ENCODE measurements at regions not wholly inside any gene's neighbourhood (a gene's known extent, or its start where the extent isn't known, plus 50 kb on each side); places are given as distances from the start of the nearest gene placed in this dataset.
"Not testable (repeated sequence)": the region's sequence is repeated elsewhere in the genome, so short reads cannot be mapped to it uniquely, and the experiment has no call there.

GRCh38 chr12:94916663-94917062 lies 86.8 kb downstream of the NDUFA12 start:
- no peak for DNase-seq

- DNase-seq, result no peak
Measured at GRCh38 chr12:94909663-94910062, 93.8 kb downstream of the NDUFA12 start.

GRCh38 chr12:94905749-94906148 lies 97.7 kb downstream of the NDUFA12 start:
- not testable (repeated sequence) for DNase-seq

GRCh38 chr12:94900496-94900895 lies 103.0 kb downstream of the NDUFA12 start:
- no peak for DNase-seq

GRCh38 chr12:94898388-94898787 lies 105.1 kb downstream of the NDUFA12 start:
- DNase-seq, result no peak

GRCh38 chr12:94892544-94893267 lies 110.8 kb downstream of the NDUFA12 start:
- no peak for DNase-seq

- DNase-seq, result no peak
Measured at GRCh38 chr12:94889445-94890210, 113.9 kb downstream of the NDUFA12 start.

GRCh38 chr12:94879542-94879941 lies 124.0 kb downstream of the NDUFA12 start:
- DNase-seq, result no peak

GRCh38 chr12:94875525-94875924 lies 128.0 kb downstream of the NDUFA12 start:
- DNase-seq, result peak; percentile 9

GRCh38 chr12:94874518-94875302 lies 128.8 kb downstream of the NDUFA12 start:
- no peak for DNase-seq

GRCh38 chr12:94873734-94874517 lies 129.6 kb downstream of the NDUFA12 start:
- no peak for DNase-seq

- DNase-seq, result no peak
Measured at GRCh38 chr12:94872971-94873733, 130.3 kb downstream of the NDUFA12 start.

- DNase-seq, result no peak
Measured at GRCh38 chr12:94872671-94872970, 130.9 kb downstream of the NDUFA12 start.

GRCh38 chr12:94872007-94872653 lies 131.4 kb downstream of the NDUFA12 start:
- DNase-seq, result no peak

- no peak for DNase-seq
Measured at GRCh38 chr12:94870511-94870910, 133.0 kb downstream of the NDUFA12 start.

- no peak for DNase-seq
Measured at GRCh38 chr12:94868161-94868560, 135.3 kb downstream of the NDUFA12 start.

- no peak for DNase-seq
Measured at GRCh38 chr12:94867066-94867855, 136.2 kb downstream of the NDUFA12 start.

GRCh38 chr12:94864987-94865386 lies 138.5 kb downstream of the NDUFA12 start:
- no peak for DNase-seq

- DNase-seq, result no peak
Measured at GRCh38 chr12:94863321-94864035, 140.0 kb downstream of the NDUFA12 start.

GRCh38 chr12:94862421-94862820 lies 141.1 kb downstream of the NDUFA12 start:
- DNase-seq, result no peak
